HG03460 (cell line): ENCODE measurements at regions not wholly inside any gene's neighbourhood (a gene's known extent, or its start where the extent isn't known, plus 50 kb on each side); places are given as distances from the start of the nearest gene placed in this dataset.
"Not testable (repeated sequence)": the region's sequence is repeated elsewhere in the genome, so short reads cannot be mapped to it uniquely, and the experiment has no call there.

Source experiments
- ATAC-seq: cut with Tn5 transposase; IDR thresholded peaks from one replicate; pipeline ENCODE4 v1.9.1; 2021; ENCODE audit not compliant: unreplicated experiment

DNA sequence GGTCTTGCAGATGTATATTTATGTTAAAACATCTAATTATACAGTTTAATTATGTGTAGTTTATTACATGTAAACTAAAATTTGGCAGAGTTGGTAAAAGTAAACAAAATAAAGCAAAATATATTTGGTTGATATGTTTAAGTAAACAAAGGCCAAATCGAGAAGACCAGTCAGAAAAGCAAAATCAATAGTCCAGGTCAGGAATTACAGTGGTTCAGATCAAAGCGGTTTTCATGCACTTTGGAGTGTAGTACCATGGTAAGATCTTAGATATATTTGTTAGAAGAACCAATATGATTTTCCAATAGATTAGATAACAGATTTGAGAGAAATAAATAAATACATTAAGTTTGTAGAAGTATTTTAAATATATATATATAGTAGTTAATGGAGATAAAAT is 1421.6 kb upstream of the CDH8 start:
- ATAC-seq, result no peak

DNA sequence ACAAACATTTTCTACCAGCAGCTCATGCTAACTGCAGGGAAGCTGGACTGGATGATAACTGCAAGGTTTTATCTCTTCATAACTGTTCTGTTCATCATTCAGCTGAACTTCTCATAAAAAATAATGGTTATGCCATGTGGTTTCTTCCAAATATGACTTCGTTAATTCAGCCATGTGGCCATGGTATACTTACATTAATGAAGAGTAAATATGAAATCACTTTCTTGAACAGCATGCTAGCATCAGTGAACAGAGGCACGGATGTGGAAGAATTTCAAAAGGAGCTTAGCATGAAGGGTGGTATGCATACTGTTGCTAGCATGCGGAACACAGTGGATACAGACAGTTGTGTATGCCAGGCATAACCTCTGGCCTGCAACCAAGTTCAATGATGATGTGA is 1417.0 kb upstream of the CDH8 start:
- ATAC-seq, result no peak

DNA sequence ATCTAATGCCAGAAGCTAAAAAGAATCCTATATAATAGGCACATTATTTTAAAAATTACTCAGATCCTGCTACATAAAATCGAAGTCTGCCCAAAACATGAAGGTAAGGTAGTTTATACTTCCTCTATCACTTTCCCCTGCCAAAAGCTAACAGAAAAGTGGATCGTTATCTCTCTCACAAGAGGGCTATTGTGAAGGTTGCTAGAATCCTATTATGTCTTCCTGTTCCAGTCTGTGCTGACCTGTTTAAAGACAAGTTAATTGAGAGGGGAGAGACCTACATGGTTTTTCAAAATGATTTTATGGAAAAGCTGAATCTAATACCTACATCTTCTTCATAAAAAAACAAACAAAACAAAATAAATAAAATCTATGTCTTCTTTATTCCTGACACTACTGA is 1410.9 kb upstream of the CDH8 start:
- no peak for ATAC-seq

DNA sequence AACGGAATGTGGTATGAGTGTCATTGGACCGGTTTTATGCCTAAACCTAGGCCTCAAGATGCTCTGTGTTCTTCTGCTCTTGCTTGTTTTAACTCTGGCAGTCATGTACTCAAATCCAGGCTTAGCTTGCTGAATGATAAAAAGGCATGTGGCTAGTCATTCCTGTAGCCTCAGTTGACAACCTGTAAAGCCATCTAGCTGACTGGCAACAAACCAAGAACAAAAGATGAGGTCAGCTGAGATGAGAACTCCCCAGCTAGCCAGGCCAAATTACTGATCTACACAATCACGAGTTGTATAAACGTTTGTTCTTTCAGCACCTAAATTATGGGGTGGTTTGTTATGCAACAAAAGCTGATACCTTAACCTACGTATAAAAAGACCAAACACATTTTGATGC is 1406.0 kb upstream of the CDH8 start:
- ATAC-seq, result no peak

DNA sequence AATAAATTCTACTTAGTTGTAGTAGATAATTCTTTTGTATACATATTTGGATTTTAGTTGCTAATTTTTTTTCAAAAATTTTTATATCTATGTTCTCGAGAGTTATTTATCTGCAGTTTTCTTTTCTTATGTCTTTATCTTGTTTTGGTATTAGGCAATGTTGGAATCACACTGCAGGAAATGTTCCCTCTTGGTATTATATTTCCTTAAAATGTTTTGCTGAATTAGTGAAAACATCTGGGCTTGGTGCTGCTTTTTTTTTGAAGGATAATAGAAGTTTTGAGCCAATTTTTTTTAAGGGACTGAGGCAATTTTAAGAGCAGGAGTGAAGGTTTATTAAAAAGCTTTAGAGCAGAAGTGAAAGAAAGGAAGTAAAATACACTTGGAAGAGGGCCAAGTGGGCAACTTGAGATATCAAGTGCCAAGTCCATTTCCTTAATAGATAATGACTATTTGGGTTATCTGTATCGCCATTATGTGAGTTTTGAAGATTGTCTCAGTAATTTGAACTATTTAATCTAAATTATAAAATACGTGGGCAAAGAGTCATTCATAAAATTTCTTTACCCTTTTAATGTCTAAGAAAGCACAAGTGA is 1390.1 kb upstream of the CDH8 start:
- no peak for ATAC-seq

DNA sequence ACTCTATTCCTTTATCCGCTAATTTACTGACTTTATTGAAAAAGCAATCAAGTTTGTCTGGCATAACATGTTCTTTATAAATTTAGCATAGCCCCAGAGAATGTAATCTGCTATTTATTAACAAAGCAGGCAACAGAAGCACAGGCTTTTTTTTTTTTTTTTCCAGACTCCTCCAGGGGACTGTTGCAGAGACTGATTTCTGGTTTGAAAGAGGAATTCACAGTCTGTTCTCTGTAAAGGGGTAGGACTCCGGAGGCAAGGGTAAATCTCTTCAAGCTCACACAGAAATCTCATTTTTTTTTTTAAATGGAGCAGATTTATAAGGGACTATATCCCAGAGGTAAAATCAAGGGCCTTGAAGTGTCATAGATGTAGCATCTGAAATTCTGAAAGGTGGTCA is 1386.5 kb upstream of the CDH8 start:
- no peak for ATAC-seq

DNA sequence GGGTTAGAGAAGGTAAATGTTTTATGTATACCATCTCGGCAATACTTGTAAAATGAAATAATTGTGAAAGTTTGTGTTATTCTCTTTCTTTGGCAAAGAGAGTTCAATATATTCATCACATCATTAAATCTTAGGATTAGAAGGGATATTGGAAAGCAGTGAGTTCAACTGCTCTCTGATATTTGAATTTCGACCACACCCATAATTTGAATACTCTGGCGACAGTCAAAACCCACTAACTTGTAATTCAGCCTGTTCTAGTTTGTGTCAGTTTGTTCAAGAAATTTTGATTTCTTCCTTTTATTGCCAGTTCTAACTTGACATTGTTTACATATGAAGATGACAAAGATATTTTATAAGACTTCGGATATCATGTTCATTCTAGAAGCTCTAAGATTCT is 1380.5 kb upstream of the CDH8 start:
- no peak for ATAC-seq

DNA sequence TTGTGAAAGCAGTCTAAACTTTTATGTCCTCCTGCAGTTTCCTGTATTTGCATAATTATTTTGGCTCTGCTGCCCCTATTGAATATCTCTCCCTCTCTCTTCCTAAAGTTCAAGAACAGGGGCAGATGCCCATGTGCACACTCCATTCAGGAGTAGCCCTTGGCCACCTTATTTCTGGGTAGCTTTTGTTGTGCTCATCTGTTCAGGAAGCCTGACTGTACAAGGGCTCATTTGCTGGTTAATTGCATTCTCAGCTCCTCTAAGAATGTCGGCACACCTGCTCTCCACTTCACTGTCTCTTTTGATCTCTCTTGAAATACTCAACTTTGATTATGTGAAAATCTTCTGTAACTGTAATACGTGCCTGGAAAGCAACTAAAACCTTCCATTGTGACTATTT is 1378.8 kb upstream of the CDH8 start:
- no peak for ATAC-seq

DNA sequence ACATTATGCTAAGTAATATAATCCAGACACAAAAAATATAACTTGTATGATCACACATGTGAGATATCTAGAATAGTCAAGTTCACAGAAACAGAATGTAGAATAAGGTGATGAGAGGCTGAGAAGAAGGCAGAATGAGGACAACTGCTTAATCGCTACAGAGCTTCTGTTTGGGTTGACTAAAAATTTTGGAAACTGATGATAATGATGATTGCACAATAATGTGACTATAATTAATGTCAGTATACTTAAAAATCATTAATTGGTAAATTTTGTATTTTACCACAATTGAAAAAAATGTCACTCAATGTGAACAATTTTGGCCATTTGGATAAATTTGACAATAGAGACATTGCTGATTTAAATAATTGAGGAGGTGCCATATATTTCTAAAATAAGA is 1374.4 kb upstream of the CDH8 start:
- ATAC-seq, result no peak

DNA sequence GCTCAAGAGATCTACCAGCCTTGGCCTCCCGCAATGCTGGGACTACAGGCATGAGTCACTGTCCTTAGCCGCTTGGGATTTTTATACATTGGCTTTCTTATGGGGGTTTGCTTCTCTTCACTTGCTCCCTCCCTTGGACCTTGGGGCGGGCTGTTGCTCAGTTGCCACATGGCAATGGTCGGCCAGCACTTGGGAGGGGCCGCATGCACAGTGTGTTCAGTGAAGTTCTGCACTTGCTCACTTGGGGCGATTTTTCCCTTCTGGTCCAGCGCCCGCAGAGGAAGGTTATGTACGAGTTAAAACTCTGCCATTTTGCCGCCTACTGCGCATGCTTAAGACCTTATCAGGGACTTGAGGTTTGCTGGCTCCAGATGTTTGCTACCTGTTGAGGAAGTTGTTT is 1367.6 kb upstream of the CDH8 start:
- ATAC-seq, result no peak

DNA sequence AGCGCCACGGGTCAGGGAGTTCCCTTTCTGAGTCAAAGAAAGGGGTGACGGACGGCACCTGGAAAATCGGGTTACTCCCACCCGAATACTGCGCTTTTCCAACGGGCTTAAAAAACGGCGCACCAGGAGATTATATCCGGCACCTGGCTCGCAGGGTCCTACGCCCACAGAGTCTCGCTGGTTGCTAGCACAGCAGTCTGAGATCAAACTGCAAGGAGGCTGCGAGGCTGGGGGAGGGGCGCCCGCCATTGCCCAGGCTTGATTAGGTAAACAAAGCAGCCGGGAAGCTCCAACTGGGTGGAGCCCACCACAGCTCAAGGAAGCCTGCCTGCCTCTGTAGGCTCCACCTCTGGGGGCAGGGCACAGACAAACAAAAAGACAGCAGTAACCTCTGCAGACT is 1352.0 kb upstream of the CDH8 start:
- not testable (repeated sequence) for ATAC-seq

DNA sequence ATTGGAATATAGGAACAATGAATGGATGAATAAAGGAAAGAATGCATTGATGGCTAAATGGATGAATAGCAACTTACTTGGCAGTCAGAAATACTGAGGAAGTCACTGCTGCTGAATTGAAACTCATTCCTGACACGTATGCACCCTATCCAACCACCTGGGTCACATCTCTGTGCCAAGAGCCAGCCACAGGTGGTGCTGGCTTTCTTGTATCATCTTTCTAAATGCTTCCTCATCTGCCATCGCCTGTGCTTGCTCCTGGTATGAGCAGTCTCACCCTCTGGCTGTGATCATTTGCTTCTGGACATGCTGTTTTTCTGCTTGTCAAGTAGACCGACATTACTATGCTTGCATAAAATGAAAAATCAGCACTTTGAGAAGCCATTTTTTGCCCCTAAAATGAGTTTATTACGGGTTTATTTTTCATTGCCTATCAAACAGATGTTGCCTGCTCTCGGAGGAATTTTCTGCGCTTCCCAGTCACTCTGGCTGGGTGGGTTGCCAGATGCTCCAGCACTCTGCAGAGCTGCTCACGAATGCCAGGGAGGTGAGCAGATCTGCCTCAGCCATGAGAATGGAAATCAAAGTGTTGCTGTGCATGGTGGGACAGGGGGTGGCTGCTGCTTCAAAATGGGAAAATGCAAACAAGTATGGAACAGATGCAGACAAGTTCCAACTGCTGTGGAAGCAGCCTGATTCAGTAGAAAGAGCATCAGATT is 1349.6 kb upstream of the CDH8 start:
- ATAC-seq, result no peak

DNA sequence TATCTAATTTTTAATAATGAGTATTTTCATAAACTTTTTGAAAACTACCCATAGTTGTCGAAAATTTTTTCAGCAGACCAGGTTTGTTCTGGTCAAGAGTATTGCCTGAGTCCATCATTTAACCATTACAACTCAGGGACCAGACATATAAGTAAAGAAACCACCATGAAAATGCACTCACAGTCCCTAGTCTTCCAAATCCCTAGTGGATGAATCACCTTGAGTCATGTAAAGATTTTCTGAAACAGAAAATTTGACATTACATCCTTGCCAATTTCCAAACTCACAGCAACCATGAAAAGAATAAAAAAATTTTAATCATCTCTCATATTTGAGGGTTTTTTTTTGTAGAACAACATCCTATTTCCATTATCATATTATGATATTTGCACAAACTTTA is 1337.5 kb upstream of the CDH8 start:
- ATAC-seq, result no peak

DNA sequence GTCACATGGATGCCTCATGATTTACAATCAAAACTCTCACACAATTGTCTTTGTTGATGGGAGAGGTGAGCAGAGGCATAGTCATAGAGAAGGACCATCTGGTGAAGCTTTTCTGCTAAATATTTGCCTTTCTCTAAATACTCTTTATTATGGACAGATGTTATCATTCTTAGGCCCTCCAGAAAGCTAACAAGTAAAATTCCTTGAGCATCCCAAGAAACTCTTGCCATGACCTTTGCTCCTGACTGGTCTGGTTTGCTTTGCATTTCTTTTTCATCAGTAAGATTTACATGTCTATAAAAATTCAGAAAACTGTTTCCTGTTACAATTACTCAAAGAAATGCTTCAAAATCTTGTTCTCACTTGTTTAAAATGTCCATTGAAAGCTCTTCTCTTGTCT is 1336.6 kb upstream of the CDH8 start:
- no peak for ATAC-seq

DNA sequence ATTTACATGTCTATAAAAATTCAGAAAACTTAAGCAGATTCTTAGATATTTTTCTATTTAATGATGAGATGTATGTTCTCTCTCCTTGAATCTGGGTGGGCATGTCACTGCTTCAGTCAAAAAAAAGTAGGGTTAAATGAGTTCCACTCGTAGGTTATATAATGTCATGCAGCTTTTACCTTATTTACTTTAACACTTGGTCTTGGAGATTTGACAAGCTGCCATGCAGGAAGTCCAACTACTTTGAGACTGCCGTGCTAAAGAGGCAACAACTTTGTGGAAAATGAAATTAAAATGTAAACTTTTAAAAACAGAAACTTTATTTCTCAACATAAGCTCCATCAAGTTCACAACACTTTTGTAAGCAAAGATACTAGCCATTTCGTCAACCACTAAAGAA is 1336.0 kb upstream of the CDH8 start:
- no peak for ATAC-seq

DNA sequence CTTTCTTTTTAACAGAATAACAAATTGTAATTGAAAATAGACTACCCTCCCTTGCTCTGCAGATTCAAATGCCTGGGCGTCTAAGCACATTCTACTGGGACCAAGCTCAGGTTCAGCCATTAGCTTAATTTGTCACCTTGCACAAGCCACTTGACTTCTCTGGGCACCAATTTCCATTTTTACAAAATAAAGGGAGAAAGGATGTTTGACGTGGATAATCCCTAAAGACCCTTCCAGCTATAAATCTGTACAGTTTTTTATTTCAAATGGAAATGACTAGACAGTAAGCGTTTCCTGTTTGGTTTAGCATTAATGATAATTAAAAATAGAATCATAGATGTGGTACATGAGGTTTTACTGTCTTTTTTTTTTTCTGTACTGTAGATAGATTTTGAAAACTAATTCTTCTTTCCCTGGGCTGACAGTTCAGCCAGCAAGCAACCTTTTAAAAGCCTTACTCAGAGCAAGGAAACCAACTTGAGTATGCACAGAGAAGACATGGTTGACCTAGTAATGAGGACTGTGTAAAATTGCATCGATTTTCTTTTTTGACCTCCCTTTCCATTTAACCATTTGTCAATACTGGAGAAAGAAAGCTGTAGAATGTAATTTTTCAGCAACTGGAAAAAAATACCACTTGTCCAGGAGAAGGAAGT is 1329.5 kb upstream of the CDH8 start:
- no peak for ATAC-seq

DNA sequence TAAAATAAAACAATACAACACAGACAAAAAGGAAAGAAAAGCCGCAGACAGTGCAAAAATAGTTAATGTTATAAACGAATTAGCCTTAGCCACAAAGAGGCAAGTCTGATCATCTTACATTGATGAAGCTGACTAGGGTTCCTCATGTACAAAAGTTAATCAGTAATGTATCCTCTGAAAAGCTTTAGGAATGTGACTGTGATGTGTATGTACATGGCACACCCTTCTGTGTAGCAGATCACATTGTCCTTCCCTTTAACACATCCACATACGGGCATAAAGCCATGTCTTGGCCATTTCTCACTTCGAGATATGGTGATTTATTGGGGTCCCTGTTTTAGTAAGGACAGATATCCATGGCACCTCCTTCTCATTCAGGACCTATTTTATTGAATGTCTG is 1327.5 kb upstream of the CDH8 start:
- no peak for ATAC-seq

DNA sequence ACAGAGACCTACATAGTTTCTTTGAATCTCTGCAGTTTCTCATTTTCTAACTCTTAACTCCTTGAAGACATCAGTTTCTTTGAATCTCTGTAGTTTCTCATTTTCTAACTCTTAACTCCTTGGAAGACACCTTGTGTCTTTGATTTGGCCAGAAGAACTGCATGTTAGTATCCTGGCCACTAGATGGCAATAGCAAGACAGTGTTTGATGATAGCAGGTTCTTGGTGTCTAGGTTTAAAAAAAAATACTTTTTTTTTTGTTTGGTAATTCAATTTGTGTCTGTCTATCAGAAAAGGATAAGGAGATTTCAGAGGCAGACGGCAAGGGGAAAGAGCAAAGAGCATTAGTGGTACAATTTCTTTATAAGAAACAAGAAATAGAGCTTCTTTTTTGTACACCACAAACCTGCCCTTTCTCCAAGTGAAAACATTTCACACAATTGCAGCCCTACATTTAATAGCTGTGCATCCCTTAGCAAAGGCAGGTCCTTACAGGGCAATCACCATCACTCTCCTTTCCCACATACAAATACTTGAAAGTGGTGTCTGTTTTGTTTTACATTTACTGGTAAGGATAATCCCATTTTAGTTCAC is 1324.9 kb upstream of the CDH8 start:
- peak; percentile 62 for ATAC-seq

DNA sequence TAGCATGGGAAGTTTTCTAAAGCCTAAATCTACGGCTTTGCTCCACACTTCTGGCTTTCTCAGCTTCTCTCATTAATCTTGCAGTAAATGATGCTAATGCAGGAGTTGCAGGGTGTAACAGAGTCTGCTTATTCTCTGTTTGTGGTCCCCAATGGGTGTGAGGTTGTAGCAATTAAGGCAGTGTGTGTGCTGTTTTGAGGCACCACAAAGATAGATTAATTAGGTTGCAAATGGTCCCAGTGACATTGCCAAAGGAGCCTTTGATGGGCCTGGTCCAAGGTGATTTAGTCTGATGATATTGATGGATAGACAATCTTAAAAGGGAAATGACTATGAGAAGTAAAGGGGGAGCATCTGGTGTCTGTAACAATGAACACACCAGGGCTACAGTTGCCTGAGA is 1313.7 kb upstream of the CDH8 start:
- no peak for ATAC-seq

DNA sequence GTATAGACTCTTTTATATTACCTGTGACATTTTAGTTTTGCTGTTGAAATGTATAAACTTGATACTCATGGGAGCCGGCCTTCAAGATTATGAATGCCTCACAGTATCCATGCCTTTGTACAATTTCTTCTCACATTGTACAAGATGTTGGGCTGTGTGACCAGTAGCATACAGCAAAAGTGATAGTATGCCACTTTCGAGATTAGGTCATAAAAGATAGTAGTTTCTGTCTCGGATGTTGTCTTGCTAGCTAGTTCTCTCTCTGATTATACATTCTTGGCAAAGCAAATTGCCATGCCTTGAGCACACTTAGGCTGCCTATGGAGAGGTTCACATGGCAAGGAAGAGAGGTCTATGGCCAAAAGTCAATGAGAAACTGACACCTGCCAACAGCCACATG is 1309.8 kb upstream of the CDH8 start:
- ATAC-seq, result no peak

DNA sequence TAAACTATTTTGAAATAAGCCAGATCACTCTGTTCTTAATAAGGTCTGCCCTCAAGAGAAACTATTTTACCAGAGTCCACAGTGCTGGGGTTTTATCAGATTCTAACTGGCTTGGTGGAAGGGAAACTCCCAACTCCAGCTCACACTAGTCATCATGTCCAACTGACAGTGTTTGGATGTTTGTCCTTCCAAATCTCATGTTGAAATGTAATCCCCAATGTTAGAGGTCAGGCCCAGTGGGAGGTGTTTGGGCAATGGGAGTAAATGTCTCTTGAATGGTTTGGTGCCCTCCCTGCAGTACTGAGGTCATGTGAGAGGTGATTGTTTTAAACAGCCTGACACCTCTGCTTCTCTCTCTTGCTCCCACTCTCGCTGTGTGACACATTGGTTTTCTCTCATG is 1301.0 kb upstream of the CDH8 start:
- no peak for ATAC-seq

DNA sequence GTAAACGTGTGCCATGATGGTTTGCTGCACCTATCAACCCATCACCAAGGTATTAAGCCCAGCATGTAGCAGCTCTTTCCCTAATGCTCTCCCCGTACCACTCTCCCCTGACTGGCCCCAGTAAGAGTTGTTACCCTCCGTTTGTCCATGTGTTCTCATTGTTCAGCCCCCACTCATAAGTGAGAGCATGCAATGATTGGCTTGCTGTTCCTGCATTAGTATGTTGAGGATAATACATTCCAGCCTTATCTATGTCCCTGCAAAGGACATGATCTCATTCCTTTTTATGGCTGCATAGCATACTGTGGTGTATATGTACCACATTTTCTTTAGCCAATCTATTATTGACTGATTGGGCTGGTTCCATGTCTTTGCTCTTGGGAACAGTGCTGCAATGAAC is 1294.9 kb upstream of the CDH8 start:
- no peak for ATAC-seq
